HG02763 (cell line): ENCODE measurements at regions not wholly inside any gene's neighbourhood (a gene's known extent, or its start where the extent isn't known, plus 50 kb on each side); places are given as distances from the start of the nearest gene placed in this dataset.
A peak's percentile ranks its signal among the peaks of the same experiment; 100 is the strongest.

ENCODE experiments used
- ATAC-seq: cut with Tn5 transposase; IDR thresholded peaks from one replicate; pipeline ENCODE4 v1.9.1; 2021; ENCODE audit warnings: mild to moderate bottlenecking, moderate library complexity; ENCODE audit not compliant: unreplicated experiment

DNA sequence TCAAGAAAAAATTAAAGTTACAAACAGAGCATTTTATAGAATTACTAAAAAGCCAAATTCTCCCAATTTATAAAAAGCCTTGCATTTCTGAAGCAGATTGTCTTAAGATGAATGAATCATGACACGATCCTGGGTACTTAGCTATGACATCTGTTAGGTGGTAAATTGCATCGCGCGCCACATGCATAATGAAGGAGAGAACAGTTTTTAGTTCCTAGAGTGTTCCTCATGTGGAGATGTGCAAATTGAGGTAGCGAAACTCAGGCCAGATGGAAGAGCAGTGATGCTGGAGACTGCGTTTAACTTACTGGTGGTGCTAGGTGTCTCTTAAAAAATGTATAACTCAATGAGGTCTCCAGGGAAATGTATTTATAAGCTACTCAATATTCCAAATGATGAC is 516.1 kb downstream of the EFNA5 start:
- no peak for ATAC-seq

- ATAC-seq: no peak
Observed at GRCh38 chr5:107153283-107153682, 517.5 kb downstream of the EFNA5 start.

DNA sequence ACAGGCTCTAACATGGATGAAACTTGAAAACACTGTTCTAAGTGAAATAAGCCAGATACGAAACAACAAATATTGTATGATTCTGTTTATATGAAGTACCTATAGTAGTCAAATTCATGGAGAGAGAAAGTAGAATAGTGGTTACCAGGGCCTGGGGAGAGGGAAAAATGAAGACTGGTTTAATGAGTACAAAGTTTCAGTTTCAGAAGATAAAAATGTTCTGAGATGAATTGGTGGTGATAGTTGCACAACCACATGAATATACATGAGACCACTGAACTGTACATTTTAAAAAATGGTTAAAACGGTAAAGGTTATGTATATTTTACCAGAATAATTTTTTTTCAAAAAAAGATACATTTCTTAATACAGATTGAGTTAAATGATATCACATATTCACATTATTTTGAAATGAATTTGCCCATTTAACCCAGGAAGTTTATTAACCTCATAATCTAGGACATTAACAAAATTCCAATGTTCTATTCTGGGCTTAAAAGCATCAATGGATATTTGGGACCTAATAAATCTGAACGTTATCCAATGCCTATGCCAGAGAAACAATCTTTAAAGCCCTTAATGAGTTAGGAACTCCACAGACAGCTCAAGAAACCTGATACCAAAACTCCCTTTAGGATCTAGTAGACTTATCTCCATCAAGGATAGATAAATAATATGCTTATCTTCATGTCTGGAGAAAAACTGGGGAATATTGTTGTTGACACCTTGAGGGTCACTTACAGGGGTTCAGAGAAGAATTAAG is 521.3 kb downstream of the EFNA5 start:
- peak; percentile 83 for ATAC-seq

- no peak for ATAC-seq
Observed at GRCh38 chr5:107147589-107147988, 523.1 kb downstream of the EFNA5 start.

GRCh38 chr5:107146901-107147300 is 523.8 kb downstream of the EFNA5 start:
- ATAC-seq: no peak

DNA sequence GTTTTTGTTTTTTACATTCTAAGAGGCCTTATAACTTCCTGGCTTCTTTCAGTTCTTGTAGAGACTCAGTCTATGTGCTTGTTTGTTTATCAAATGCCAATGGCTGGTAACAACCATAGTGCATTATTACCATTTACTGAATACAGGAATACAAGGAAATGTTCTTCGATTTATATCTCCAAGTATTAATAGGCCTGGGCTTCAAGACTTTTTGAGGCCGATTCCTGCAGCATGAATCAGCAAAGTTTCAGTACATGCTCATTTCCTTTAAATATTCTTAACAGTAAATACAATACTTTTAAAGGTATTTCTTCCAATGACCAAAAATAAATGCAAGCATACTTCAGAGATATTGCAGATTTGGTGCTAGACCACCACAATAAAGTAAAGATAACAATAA is 535.3 kb downstream of the EFNA5 start:
- no peak for ATAC-seq

DNA sequence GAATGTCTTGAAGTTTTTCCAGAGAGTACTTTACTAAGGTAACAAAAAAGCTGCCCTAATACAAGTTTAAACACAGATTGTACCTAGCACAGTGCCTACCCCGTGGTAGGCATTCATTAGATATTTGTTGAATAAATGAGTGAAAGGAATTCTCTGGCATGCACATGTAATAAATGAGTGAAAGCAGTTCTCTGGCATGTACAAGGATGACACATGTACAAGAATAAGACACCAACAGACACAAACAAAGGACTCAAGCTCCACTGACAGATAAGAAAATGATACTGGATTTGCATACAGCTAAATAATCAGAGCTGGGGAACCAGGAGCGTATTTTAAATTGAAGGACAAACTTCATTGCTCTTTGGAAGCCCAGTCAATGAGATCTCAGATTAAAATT is 535.8 kb downstream of the EFNA5 start:
- no peak for ATAC-seq

DNA sequence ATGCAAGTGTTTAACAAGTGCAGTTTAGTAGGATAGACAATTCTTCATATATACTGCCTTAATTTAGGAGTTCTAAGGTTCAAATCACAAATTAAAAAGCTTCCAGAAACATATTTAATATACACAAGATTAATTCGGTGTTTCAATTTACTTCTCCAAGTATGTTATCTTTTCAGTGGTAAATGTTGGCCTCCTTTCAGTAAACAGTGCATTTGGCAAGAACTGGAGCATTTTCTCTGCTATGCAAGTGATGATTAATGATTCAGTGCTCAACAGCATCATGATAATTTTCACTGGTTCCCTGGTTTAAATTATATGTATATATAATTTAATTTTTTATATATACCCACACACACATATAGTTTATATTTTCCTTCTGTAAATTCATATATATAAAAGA is 541.7 kb downstream of the EFNA5 start:
- no peak for ATAC-seq

GRCh38 chr5:107127878-107128277 is 542.9 kb downstream of the EFNA5 start:
- ATAC-seq: no peak

DNA sequence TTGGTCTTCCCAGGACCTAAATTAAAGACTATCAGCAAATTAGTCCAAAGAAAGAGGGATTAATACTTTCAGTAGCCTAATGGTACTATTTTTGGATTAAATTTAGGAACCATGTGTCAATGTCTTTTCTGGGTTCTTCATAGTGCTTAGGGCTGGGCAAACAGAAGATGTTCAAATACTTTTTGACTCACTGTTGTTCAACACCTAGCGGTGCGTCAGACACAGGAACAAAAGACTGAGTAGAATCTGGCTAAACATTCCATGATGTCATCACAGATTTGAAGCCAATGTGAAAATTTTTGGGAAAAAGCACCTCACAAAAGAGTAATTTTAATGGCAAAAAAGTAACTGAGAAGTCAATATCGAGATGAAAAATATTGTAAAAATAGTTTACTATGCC is 544.4 kb downstream of the EFNA5 start:
- ATAC-seq: no peak

GRCh38 chr5:107124376-107124775 is 546.4 kb downstream of the EFNA5 start:
- ATAC-seq: no peak

DNA sequence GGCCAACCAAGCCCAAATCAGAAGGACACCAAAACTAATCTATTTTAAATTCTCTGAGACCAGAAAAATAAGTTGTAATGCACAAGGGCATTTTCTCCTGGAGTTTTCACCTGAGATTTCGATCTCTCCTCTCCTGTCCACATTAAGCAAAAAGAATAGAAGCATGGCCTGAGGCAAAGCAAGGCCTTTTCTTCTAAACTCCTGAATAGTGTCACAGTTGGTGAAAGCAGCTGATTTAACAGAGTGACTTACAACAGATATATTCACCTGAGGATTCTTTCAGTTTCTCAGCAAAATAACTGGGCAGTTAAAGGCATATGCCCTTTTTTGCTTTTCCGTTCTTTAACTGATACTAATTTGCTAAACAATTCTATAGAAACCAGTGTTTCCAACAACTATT is 547.7 kb downstream of the EFNA5 start:
- no peak for ATAC-seq

DNA sequence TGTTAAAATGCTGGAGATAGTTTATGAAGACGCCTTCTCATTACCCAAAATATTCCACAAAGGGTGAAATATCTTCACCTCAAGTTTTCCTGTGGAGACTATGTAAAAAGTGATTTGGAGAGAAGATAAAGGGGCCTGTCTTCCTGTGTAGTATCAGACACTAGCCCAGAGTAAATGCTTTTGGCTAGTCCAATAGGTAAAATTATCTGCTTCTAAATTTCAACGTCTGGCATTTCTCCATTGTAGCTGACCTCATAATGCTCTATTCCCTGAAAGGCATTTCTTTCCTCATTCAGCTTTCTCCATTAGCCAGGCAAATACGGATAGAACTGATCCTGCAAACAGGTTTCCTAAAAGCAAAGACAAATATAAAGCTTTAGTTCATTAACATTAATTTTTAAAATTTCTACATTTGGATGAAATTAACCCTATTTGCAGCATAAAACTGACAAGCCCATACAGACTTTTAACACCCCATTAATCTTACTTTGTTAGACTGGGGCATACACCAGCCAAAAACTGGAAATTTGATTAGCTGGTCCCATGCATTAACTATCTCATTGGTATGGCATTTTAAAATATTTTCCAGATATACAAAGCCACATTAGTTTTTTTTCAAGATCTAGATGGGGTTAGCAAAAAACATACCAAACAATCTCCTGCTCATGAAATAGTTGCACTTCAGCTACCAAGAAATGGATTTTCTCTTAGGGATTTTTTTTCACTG is 548.8 kb downstream of the EFNA5 start:
- ATAC-seq: no peak

GRCh38 chr5:107119656-107120055 is 551.1 kb downstream of the EFNA5 start:
- no peak for ATAC-seq

- ATAC-seq: no peak
Observed at GRCh38 chr5:107118184-107119019, 552.3 kb downstream of the EFNA5 start.

DNA sequence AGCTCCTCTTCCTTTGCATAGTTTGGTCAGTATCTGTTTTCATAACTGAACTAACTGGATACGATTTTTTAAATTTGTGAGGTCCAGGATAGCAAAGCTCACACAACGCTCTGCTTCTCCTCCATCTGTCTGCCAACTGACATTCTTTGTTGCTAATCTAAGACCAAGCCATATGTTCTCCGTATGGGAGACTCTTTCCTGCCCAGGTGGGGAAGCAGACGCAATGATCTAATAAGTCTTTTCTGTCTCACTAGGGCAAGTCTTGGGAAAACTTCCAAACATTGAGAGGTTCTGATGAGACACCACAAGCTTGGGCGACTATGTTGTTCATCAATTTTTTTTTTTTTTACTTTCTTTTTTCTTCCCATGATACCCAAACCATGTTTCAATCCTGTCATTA is 558.5 kb downstream of the EFNA5 start:
- ATAC-seq: no peak

DNA sequence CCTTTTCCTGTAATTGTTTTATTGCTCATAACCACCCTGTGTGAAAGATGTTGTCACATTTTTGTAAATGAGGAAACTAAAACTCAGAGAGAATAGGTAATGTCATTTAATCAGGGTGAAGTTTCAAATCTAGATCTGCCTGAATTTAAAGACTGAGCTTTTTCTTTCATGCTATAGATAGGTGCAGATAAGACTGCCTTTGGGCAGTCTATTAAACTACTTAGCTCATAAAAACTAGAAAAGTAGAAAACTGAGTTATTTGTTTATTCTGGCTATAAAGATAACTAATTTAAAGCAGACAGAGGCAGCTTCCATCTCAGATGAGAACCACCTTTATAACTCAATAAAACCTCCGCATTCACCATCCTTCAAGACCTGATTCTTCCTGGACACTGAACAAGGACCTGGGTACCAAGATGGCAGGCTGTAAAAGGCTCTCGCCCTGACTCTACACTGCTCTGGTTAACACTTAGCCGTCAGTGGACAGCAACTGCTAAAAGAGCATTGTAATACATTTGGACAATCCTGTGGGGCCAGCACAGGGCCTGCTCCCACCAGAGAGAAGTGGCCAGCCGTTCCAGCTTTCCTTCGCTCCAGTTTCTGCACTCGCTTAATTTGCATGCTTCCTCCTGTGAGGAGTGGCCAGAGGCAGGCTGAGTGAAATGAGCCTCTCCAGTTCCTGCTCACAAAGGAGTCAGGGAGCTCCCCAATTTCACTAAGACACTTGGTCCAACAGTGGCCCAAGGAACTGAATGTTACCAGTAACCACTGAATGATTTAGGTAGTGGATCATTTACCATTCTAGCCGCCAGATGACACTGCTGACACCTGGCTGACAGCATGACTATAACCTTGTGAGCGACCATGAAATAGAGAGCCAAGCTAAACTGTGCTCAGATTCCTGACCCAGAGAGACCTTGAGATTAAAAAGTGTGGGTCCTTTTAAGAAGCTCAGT is 566.4 kb downstream of the EFNA5 start:
- ATAC-seq: no peak

DNA sequence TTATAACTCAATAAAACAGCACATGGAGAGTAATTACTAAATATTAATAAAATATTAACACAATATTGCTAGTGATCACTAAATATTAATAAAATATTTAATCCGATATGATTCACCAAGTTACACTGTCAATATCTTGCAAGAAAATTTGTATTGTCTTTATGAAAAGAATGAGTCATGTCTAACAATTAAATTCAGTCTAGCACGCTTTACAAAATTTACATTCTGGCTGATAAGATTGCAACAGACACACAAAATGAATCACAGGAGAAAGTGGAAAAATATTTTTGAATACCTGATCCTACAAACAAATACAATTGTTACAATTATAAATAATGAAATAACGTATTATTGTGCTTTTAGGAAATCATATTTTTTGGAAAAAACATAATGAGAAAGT is 567.2 kb downstream of the EFNA5 start:
- ATAC-seq: no peak

- ATAC-seq: no peak
Observed at GRCh38 chr5:107100121-107100520, 570.6 kb downstream of the EFNA5 start.

DNA sequence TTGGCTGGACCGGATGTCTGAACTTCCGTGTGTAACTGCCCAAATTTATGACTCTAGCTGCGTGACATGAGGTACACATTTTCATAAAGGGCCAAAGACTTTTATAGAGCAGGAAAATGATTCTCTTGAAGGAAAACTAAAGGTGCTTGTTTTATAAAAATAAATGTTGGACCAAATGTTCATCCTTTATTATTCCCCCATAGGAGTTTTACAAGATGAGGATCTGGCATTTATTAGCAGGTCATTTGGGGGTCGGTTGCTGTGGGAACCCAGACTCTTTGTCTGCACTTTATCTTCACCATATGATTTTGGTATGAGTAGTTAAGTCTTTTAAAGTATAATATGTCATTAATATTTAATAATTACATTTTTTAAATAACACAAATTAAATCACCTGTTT is 571.2 kb downstream of the EFNA5 start:
- no peak for ATAC-seq

- no peak for ATAC-seq
Observed at GRCh38 chr5:107092695-107093094, 578.0 kb downstream of the EFNA5 start.
